Loucy (cell line): ENCODE measurements at regions not wholly inside any gene's neighbourhood (a gene's known extent, or its start where the extent isn't known, plus 50 kb on each side); places are given as distances from the start of the nearest gene placed in this dataset.

Experiments
- H2AFZ ChIP-seq: fragments of 200-600 bp; sonication (generic); 2 replicates; pipeline ENCODE4 v1.6.0; 2016; ENCODE audit warnings: antibody characterized with exemption, mild to moderate bottlenecking, low read length, moderate library complexity
- H3F3A ChIP-seq: fragments of 200-600 bp; 2 replicates; pipeline ENCODE4 v1.6.0; 2016; ENCODE audit warnings: antibody characterized with exemption, low read depth, mild to moderate bottlenecking
- H3K27me3 ChIP-seq: fragments of 200-600 bp; sonication (generic); 2 replicates; pipeline ENCODE4 v1.6.1; 2014; ENCODE audit warnings: low read length, mild to moderate bottlenecking; ENCODE audit not compliant: insufficient read depth, poor library complexity, severe bottlenecking
- H3K36me3 ChIP-seq: fragments of 200-600 bp; sonication (generic); 2 replicates; pipeline ENCODE4 v1.6.1; 2016; ENCODE audit warnings: low read length; ENCODE audit not compliant: insufficient read depth
- H3K4me1 ChIP-seq: fragments of 200-600 bp; sonication (generic); 2 replicates; pipeline ENCODE4 v1.5.1; 2014; ENCODE audit warnings: low read length, mild to moderate bottlenecking; ENCODE audit not compliant: insufficient read depth, poor library complexity, severe bottlenecking
- H3K4me2 ChIP-seq: fragments of 200-600 bp; sonication (generic); 2 replicates; pipeline ENCODE4 v1.6.0; 2014; ENCODE audit warnings: antibody characterized with exemption, low read length, low read depth, mild to moderate bottlenecking; ENCODE audit not compliant: poor library complexity, severe bottlenecking
- H3K4me3 ChIP-seq: fragments of 200-600 bp; sonication (generic); 2 replicates; pipeline ENCODE4 v1.5.1; 2014; ENCODE audit warnings: low read length, mild to moderate bottlenecking, mixed read lengths; ENCODE audit not compliant: poor library complexity, severe bottlenecking
- H3K79me2 ChIP-seq: fragments of 200-600 bp; sonication (generic); 2 replicates; pipeline ENCODE4 v1.6.1; 2014; ENCODE audit warnings: low read length; ENCODE audit not compliant: insufficient read depth
- H3K9ac ChIP-seq: fragments of 200-600 bp; sonication (generic); 2 replicates; pipeline ENCODE4 v1.6.0; 2014; ENCODE audit warnings: mild to moderate bottlenecking, low read depth, low read length, moderate library complexity; ENCODE audit not compliant: poor library complexity, severe bottlenecking
- H3K9me2 ChIP-seq: fragments of 200-600 bp; sonication (generic); replicated peaks from 2 replicates; pipeline ENCODE4 v1.6.1; 2016; ENCODE audit warnings: low read depth, low read length, mixed read lengths
- H3K9me3 ChIP-seq: fragments of 200-600 bp; sonication (generic); 2 replicates; pipeline ENCODE4 v1.6.1; 2014; ENCODE audit warnings: mild to moderate bottlenecking, antibody characterized with exemption, low read length, low read depth; ENCODE audit not compliant: insufficient read depth
- H4K20me1 ChIP-seq: fragments of 200-600 bp; sonication (generic); 2 replicates; pipeline ENCODE4 v1.6.0; 2014; ENCODE audit warnings: antibody characterized with exemption, low read length, mild to moderate bottlenecking; ENCODE audit not compliant: insufficient read depth, poor library complexity, severe bottlenecking
- CTCF ChIP-seq: fragments of 200-600 bp; sonication (generic); conservative IDR thresholded peaks from 2 replicates; pipeline ENCODE4 v1.5.1; 2014; ENCODE audit warnings: mild to moderate bottlenecking, antibody characterized with exemption, low read length
- EZH2phosphoT487 ChIP-seq: fragments of 200-600 bp; IDR thresholded peaks from 2 replicates; pipeline ENCODE4 v1.6.1; 2018; ENCODE audit warnings: antibody characterized with exemption, mild to moderate bottlenecking, moderate library complexity, borderline replicate concordance

GRCh38 chr5:34516686-34517085 is 139.4 kb upstream of the RAI14 start:
- Histone ChIP-seq H4K20me1 (no peaks in the 10 kb centered on the region), H3K79me2 (no peaks in the 10 kb centered on the region), H3K9ac (no peak overlapping the region), H3K4me2 (no peak overlapping the region), H3F3A (no peaks in the 10 kb centered on the region), H3K36me3 (no peaks in the 10 kb centered on the region), H2AFZ (no peak overlapping the region), H3K27me3 (no peaks in the 10 kb centered on the region), H3K4me1 (no peaks in the 10 kb centered on the region), H3K9me3 (no peaks in the 10 kb centered on the region), H3K4me3 (no peak overlapping the region), H3K9me2 (no peaks in the 10 kb centered on the region)
- TF ChIP-seq CTCF (no peak), EZH2phosphoT487 (no peak)

GRCh38 chr5:34517249-34517648 is 138.9 kb upstream of the RAI14 start:
- H3K9ac ChIP-seq, result no peak overlapping the region
- H3K4me2 ChIP-seq, result no peak overlapping the region
- no peaks in the 10 kb centered on the region for H3K79me2 ChIP-seq
- H3K27me3 ChIP-seq, result no peaks in the 10 kb centered on the region
- no peak overlapping the region for H2AFZ ChIP-seq
- no peaks in the 10 kb centered on the region for H3K4me1 ChIP-seq
- no peak overlapping the region for H3K4me3 ChIP-seq
- no peaks in the 10 kb centered on the region for H3K9me2 ChIP-seq
- no peaks in the 10 kb centered on the region for H4K20me1 ChIP-seq
- H3F3A ChIP-seq, result no peaks in the 10 kb centered on the region
- H3K36me3 ChIP-seq, result no peaks in the 10 kb centered on the region
- no peak for TF ChIP-seq CTCF
- no peak for TF ChIP-seq EZH2phosphoT487
- no peaks in the 10 kb centered on the region for H3K9me3 ChIP-seq

DNA sequence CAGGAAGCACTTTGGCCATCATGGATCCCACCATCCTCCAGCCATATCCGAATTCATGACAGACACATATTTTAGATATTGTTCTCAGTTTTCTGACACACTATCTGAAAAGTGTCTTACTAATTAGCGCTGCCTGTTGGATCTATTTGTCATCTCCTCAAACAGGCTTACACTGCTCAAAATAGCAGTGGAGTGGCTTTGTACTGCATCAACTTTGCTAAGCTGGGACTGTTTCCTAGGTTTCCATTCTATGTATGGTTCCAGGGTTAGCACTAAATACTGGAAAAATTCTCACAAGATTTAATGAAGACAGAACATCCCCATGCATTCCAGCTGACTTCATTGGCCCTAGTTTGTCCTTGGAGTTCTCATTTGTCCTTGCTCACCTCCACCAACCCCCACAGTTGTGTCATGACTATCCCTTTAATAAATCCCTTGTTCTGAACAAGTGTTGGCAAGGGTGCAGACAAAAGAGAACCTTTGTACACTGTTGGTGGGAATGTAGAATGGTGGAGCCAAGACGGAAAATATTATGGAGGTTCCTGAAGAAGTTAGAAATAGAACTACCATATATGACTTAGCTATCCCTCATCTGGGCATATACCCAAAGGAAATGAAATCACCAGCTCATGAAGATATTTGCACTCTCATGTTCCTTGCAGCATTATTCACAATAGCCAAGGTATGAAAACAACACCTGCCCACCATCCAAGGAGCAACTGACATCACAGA is 136.5 kb upstream of the RAI14 start:
- Histone ChIP-seq H4K20me1 (no peaks in the 10 kb centered on the region), H3K9me2 (no peaks in the 10 kb centered on the region), H3K27me3 (no peaks in the 10 kb centered on the region), H3K79me2 (no peaks in the 10 kb centered on the region), H3K4me1 (peaks cover 4% of the 10 kb centered on the region), H2AFZ (no peak overlapping the region), H3K4me3 (no peak overlapping the region), H3K36me3 (no peaks in the 10 kb centered on the region), H3F3A (no peaks in the 10 kb centered on the region), H3K4me2 (no peak overlapping the region), H3K9ac (no peak overlapping the region), H3K9me3 (no peaks in the 10 kb centered on the region)
- no peak for TF ChIP-seq CTCF
- no peak for TF ChIP-seq EZH2phosphoT487
